ENCODE measurements at regions not wholly inside any gene's neighbourhood (a gene's known extent, or its start where the extent isn't known, plus 50 kb on each side); places are given as distances from the start of the nearest gene placed in this dataset.

DNA sequence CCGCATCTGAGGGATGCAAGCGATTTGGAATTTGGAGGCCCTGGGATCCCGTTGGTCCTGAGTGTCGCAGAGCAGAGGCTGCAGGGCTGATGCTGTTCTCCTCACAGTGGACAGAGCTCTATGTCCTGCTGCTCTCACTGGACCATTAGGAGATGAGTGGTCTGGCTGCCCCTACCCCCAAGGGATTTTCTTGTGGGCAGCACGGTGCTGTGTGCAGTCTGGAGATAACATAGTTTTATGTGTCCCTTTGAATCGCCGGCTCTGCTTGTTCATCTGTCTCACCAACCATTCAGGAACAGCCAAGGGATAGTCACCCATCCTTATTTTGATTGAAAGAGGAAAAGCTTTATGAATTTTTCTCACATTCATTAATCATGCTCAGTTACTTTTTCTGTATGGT, 49.9 kb downstream of the CHRM3 start:
- no peak for DNase-seq (ENCODE audit: low read depth)

DNA sequence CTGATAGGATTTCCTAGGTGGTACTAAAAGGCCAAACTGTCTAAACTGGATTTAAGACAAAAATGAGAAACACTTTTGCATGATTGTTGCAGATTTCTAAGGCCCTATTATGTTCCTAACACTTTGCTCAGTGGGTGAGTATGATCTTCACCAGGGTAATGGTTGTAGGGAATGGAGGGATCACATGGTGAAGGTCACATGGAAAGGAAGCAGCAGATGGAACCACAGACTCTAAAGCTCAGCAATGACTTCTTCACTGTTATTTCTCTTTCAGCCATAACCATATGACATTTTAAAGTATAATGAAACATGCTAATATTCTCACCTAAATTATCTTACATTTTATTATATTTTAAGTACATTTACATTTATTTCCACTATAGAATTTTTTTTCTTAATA, 51.5 kb downstream of the CHRM3 start:
- no peak for DNase-seq (ENCODE audit: low read depth)

DNA sequence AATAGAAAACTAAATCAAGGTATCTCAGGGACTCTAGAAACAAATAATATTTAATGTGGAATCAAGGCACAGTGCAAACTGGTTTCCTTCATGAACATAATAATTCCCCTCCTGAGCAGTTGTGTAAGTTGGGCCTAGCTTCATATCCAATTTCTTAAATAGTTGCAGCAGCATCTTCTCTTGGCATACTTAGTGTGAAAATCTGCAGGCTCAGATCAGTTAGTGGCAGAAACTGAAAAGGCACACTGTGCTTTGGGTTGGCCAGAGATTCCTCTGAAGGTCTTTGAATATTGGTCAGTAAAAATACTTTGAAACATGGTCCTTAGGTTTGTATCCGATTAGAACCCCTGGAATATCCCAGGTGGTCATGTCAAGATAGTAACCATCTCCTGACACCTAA, 52.5 kb downstream of the CHRM3 start:
- DNase-seq (ENCODE audit: low read depth), result no peak

DNA sequence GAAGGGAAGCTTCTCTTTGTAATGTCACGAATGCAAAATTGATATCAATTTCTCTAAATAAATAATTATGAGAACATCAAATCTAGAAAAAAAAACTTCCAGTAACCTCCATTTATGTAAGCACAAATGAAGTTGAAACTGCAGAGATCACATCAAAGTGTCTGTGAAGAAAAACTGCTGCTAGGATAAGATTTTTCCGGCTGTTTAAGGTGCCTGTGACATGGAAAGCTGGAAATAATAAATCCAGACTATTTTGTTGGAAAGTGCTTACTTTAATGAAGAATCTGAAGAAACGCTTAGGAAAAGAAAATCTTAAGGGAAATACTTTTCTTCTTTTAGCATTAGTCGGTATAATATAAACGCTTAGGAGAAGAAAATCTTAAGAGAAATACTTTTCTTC, 57.0 kb downstream of the CHRM3 start:
- no peak for DNase-seq (ENCODE audit: low read depth)

DNA sequence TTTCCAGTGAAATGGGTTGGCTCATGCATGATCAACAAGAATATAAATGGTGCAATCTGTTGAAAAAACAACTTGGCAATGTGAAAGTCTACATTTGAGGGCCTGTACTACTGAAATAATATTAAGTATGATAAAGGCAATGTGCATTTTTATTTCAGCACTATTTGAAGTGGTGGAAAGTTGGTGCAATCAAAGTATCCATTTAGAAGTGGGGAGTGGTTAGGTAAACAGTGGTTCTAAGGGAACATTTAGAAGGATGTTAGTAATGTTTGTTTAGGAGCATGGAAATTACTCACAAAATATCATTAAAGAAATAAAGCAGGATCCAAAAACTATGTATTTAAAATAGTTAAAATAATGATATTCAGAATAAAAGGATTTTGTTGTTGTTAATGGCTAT, 60.2 kb downstream of the CHRM3 start:
- DNase-seq (ENCODE audit: low read depth), result no peak

DNA sequence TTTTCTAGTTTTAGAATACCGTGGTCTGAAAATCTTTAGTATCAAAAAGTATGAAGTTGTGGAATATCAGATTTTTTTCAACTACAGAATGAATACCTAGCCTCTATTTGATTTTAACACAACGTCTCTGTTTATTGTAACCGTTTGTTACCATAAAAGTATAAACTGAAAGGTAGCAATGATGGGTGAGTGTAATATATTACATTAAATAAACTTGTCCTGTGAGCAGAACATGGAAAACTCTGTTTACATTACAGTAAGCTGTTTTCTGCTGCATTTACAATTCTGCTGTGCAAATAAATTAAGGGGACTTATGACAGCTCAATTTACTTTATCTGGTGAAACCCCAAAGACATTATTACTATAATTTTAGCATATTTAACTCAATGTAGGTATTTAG, 62.5 kb downstream of the CHRM3 start:
- no peak for DNase-seq (ENCODE audit: low read depth)

DNA sequence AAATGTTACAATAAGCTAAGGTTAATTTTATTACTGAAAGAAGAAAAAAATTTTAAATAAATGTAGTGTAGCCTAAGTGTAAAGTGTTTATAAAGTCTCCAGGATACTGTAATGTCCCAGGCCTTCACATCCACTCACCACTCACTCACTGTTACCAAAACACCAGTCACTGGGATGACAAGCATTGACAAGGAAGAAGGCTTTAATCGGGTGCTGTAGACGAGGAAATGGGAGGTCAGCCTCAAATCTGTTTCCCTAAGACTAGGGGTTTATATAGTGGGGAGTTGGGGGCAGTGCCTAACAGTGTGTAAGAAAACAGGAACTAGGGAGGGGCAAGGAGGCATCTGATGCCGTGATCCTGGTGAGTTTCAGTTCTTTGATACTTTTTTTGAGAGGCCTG, 69.4 kb downstream of the CHRM3 start:
- no peak for DNase-seq (ENCODE audit: low read depth)

DNA sequence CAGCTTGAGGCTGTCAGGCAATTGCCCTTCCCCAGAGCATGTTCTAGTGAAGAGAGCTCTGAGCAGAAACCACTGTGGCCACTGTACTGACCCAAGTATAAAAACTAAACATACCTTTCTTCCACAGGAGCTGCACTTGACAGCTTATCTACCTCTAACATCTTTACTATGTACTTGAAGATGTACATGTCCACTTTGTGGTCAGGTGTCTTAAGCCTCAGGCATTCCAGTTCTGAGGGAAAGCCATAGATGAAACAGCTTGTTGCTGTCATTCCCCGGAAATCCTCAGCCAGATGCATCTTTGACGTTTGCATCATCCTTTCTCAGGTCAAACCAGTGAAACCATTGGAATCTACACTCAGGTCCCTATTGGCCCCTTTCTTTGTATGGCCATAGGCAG, 70.4 kb downstream of the CHRM3 start:
- no peak for DNase-seq (ENCODE audit: low read depth)

DNA sequence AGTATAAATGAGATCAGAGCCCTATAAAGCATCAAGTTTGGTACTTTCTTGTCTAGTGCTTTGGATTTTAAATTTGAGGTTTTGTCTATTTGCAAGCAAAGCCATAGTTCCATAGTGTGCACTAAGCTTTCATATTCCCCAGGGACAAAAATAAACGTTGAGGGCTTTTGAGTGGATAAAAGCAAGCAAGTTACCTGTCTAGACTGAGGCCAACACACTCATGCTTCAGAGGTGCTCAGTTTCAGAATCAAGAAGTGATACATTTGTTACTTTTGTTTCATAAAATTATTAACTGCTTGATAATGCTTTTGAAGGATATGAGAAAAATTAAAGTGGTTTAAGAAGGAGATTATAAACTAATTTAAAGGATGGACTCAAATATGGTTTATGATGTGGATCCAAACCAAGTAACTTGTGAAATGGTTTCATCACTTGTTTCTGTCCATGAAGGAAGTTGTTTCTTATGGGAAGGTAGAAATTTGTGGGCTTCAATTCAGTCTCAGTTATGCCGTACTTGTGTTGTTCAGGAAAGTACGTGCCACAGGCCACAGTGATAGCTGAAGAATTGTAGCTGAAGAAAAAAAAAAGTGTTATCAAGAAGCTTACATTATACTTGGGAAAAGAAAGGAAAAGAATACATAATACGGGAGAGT, 71.2 kb downstream of the CHRM3 start:
- no peak for DNase-seq (ENCODE audit: low read depth)

DNA sequence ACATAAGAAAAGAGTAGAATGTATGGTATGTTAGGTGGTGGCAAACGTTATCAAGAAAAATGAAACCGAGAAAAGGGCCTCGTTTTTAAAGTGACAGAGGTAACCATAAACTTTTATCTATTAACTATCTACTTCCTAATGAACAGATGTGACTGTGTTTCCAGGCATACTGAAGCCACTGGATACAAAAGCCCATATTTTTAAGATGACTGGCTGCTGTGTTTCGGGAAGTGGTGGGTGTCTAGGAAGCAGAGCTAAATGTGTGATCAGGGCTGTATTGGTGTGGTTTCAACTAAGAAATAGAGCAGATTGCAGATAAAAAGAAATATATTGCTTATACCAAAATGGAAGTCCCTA, 71.8 kb downstream of the CHRM3 start:
- DNase-seq (ENCODE audit: low read depth), result no peak

DNA sequence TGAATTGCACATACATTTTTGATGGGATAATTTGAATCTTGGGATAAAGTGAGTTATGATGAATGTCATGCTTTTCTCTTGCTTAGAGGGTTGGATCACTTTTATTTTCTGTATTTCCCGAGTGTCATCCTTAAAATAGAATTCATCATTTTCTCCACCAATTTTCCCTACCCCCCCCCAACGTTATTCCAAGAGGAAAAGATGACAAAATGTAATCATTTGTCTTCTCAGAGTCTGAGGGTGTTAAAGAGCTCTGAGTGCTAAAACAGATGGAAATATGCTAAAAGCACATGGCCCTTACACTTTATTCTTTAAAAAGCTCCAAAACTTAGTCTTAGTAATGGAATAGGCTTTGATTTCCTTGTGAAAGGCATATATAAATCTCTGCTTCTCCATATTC, 81.4 kb downstream of the CHRM3 start:
- no peak for DNase-seq (ENCODE audit: low read depth)

DNA sequence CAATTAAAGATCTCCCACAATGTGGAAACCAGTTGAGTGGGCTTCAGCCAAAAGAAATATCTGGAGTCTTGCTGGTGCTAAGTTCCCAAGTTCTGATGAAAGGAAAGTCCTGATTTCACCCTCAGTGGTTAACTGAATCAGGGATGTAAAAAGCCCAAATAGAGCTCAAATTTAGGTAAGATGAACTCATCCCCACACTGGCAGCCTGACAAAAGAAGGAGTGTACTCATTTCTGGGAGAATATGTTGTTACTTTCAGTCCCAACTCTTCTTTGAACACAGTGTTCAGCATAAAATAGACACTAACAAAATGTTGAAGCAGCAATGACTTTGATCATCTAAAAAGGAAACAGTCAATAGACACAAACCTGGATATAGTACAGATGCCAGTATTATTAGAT, 91.7 kb downstream of the CHRM3 start:
- DNase-seq (ENCODE audit: low read depth), result no peak

DNA sequence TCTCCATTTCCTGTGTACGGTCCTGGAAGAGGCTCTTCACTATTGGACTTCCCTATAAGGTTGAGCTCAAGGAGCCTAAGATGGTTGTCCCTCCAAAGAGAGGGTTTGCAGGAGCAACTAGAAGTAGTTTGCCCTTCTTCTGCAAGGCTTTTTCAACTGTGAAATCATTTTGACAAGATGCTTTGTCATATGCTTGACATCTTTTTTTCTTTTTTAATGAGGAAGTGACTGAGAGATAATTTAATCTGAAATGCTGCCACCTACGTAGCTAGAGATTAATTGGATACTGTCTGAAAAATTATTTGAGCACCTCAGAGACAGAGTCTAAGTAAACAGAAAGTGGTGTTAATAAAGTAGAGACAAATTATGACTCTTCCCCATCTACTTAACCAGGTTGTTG, 97.0 kb downstream of the CHRM3 start:
- DNase-seq (ENCODE audit: low read depth), result no peak

DNA sequence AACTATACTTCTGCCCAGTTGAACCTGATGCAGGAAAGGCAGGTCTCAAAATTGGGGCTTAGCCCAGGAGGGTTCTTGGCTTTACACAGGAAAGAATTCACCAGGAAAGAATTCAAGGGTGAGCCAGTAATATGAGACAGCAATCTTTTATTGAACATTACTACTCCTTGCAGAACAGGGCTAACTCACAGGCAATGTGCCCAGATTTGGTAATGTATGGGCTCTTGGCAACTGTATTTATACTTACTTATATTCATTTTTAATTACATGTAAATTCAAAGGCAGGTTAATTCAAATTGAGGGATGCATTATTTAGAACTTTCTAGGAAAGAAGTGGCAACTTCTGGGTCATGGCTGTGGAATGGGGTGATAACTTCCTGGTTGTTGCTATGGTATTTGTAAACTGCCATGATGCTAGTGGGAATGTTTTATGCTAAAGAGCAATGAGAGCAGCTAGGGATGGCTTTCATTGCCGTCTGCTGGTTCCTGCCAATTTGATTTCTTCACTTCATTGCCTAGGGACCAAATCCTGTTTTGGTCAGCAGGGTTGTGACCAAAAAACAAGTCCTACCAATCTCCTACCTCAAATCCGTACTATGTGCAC, 107.5 kb downstream of the CHRM3 start:
- no peak for DNase-seq (ENCODE audit: low read depth)

DNA sequence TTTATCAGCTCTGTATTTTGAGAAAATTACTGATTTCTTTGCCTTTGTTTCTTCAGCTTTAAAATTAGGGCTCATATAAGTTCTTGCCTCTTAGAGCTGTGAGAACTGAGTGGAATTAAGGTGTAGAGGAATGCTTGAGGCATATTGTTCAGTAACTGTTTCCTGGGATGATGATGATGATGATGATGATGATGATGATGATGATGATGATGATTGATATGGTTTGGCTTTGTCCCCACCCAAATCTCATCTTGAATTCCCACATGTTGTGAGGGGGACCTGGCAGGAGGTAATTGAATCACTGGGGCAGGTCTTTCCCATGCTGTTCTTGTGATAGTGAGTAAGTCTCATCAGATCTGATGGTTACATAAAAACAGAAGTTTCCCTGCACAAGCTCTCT, 118.7 kb downstream of the CHRM3 start:
- no peak for DNase-seq (ENCODE audit: low read depth)

DNA sequence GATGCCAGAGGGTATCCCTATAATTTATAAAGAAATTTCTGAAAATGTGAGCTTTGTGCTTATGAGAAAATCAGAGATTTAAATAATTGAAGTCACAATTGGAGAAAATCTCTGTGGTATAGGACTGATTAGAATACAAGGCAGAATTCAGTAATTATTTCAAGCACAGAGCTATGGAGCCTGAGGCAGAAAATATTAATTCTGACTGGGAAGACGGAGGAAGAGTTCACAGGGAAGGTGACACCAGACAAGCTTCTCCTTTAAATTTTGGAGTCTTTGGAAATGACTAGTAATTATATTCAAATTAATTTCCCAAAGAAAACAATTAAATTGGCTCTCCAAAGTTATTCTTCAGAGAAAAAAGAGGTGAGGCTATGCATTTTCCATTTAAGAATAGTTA, 121.5 kb downstream of the CHRM3 start:
- no peak for DNase-seq (ENCODE audit: low read depth)

DNA sequence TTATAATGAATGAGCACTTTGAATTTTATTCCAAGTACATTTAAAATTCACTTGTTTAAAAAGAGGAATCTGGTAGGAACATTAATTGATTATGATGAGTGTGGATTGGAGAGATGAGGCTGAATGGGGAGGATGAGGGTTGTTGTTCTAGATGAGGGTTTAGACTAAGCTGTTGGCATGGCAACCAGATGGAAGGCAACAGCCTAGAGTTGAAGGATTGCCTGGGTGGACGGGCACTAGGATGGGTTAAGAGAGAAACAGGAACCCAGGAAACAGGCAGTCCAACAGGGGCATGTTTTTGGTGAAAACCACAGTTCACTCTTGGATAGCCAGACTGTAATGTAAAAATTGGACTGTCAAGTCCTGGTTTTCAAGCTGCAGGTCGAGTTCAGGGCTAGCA, 125.5 kb downstream of the CHRM3 start:
- no peak for DNase-seq (ENCODE audit: low read depth)

DNA sequence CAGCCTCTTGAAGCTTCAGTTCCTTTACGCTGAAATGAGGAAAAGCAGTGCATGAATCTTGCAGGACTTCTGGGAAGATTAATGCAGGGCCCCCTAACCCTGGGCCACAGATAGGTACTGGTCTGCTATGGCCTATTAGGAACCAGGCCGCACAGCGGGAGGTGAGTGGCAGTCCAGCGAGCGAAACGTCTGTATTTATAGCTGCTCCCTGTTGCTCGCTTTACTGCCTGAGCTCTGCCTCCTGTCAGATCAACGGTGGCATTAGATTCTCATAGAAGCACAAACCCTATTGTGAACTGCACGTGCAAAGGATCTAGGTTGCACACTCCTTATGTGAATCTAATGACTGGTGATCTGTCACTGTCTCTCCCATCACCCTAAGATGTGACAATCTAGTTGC, 130.2 kb downstream of the CHRM3 start:
- no peak for DNase-seq (ENCODE audit: low read depth)

DNA sequence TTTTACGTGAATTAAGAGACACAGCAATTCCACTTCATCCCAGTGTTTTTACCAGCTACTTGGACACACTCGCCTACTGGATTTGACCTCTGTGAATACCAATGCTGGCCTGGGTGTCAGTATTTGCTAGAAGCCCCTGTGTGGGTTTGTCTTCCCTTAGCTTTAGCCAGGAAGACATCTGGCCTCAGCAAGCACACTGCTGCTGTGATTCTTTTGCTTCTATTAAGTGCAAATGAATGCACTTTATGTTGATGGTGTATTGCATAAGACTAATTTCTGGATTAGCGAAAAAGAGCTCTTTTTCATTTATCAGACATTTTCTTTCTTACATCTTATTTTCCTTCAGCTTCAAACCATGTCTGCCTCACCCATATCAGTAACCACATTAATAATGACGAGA, 140.0 kb downstream of the CHRM3 start:
- DNase-seq (ENCODE audit: low read depth), result no peak

DNA sequence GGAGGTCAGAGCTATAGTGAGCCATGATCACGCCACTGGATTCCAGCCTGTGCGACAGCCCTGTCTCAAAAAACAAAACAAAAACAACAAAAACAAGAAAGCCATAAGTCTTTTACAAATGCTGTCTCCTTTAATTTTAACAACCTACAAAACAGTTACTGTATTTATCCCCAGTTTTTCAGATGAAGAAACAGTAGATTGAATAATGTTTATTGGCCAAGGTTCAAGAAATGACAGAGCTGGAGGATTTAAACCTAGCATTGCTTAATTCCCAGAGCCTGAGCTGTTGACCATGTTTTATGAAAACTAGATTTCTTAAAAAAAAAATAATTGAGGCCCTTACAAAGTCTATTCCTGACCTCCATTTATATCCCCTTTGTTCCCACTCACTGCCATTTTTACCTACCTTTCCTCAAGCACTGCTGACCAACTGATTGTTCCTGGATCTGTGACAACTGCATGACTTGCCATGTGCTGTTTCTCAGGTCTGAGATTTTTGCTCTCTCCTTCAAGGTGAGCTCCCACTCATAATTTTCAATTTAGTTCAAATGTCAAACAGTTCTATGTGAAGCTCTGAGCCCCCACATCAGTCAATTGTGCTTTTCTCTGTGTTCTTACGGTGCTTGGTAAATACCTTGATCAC, 140.8 kb downstream of the CHRM3 start:
- DNase-seq (ENCODE audit: low read depth), result no peak

DNA sequence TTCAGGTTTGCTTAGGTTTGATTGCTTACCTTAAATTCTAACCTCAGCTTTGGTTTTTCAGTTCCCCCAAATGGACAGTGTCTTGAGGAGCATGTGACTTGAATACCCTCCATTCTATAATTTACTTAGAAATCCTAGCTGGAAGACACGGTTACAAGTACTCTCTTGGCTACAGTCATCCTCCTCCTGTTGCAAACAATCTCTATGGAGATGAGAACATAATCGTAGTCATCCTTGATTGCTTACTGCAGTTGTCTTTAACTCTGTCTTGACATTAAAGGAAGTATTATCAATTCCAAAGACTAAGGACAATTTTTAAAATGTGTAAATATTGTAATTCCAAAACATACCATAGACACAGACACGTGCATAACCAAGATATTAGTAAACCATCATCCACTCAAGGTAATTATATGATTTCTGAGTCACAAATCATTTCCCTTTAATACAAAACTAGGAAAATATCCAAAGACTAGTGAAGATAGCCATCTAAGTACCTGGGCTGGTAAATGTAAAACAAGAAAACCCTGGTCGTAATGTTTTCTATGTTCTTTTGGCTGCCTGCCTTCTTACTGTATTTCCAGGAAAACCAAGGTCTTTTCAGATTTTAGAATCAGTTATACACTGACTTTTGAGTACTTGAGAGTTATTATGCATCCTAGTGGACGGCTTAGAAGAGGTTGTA, 149.9 kb downstream of the CHRM3 start:
- no peak for DNase-seq (ENCODE audit: low read depth)

DNA sequence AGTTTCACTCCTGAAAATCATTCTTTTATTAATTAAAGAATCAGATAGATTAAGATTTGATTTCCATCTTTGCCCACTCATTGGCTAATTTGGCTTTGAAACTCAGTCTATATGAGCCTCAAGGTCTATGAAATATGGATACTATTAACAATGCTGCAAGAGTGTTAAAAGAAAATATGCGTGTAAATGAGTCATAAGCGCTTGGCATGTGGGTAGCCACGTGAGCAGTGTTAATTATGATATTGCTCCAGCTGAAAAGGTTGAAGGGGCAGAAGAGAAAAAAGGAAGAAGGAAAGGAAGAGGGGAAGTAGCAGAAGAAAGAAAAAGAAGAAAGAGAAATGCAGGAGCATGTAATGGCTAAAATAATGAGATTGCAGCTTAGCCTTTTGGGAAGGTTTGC, 151.4 kb downstream of the CHRM3 start:
- no peak for DNase-seq (ENCODE audit: low read depth)

DNA sequence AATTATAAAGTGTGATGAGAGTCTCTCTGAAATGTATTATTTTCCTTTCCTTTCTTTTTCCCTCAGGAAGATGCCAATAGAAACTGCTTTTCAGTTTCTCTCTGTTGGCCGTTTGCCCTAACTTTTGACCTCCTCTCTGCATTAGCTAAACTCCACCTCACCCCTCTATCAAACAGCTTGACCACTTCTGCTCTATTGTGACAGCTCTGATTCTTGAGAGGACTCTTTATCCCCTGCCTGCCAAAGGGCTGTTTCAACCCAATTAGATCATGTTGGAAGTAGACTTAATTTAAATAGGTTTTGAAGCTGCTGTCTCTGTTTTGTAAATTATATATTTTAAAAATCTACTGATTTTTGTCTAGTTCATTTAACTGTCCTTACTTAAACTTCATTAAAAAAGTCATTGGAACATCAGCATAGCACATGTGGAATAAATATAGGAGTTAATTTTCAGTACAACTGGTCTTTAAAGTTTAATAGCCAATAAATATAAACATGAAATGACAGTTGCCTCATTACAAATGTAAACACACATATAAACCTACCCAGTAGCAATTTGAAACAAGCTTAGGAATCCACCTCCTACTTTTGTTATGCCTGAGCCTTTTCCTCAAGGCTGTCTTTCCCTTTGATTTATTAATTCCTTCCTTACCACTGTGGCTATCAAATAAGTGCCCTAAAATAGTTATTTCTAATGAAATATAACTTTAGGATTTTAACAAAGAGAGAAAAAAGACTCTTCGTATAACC, 152.0 kb downstream of the CHRM3 start:
- no peak for DNase-seq (ENCODE audit: low read depth)
